IMR-90 (cell line): ENCODE measurements at regions not wholly inside any gene's neighbourhood (a gene's known extent, or its start where the extent isn't known, plus 50 kb on each side); places are given as distances from the start of the nearest gene placed in this dataset.

Source experiments
- ATAC-seq: fragments of 200-7000 bp; cut with Tn5 transposase; 2 replicates; pipeline ENCODE4 v1.9.1; 2020; ENCODE audit warnings: low read depth, mild to moderate bottlenecking, moderate library complexity
- BruUV-seq: library from RNA; stranded (reverse); fragments of 400-500 nt; replicated peaks from 2 replicates; lab custom pipeline; 2021; lab: Mats Ljungman, UMichigan
- CTCF ChIA-PET: fragments of 300-600 bp; formaldehyde crosslinking; extraction: SDS; loops from one replicate; lab custom pipeline; 2021; ENCODE audit warnings: antibody characterized with exemption; lab: Yijun Ruan, JAX
- POLR2A ChIA-PET: fragments of 300-600 bp; sonication (Branson Sonifier 250); formaldehyde crosslinking; loops from one replicate; lab custom pipeline; 2022; ENCODE audit warnings: antibody characterized with exemption; ENCODE audit not compliant: unreplicated experiment; lab: Charles Lee
- DNase-seq: peaks from one replicate; pipeline ENCODE4 v3.0.0; 2013
- H2AFZ ChIP-seq: replicated peaks from 2 replicates; pipeline ENCODE3; 2013; ENCODE audit warnings: low read length, mild to moderate bottlenecking; ENCODE audit not compliant: poor library complexity
- H2AK5ac ChIP-seq: 2 replicates; pipeline ENCODE4 v1.6.1; 2013; ENCODE audit warnings: low read depth, low read length, inconsistent platforms
- H2AK9ac ChIP-seq: replicated peaks from 2 replicates; pipeline ENCODE3; 2013; ENCODE audit warnings: mild to moderate bottlenecking, low read depth, low read length, moderate library complexity; ENCODE audit not compliant: poor library complexity
- H2BK120ac ChIP-seq: 2 replicates; pipeline ENCODE4 v1.6.1; 2013; ENCODE audit warnings: low read depth, low read length, inconsistent platforms
- H2BK15ac ChIP-seq: 3 replicates; pipeline ENCODE4 v1.6.1; 2013; ENCODE audit warnings: low read depth, low read length, inconsistent platforms
- H2BK20ac ChIP-seq: 2 replicates; pipeline ENCODE4 v1.6.1; 2013; ENCODE audit warnings: low read depth, mild to moderate bottlenecking, inconsistent platforms, low read length, moderate library complexity
- H2BK5ac ChIP-seq: 2 replicates; pipeline ENCODE4 v1.6.1; 2013; ENCODE audit warnings: mild to moderate bottlenecking, low read depth, low read length, inconsistent platforms; ENCODE audit not compliant: poor library complexity, severe bottlenecking
- H3K14ac ChIP-seq: replicated peaks from 2 replicates; pipeline ENCODE4 v1.6.1; 2013; ENCODE audit warnings: low read depth, low read length, inconsistent platforms
- H3K18ac ChIP-seq: 2 replicates; pipeline ENCODE4 v1.6.1; 2013; ENCODE audit warnings: low read depth, low read length, control low read depth
- H3K23ac ChIP-seq: 2 replicates; pipeline ENCODE4 v1.6.1; 2013; ENCODE audit warnings: low read depth, low read length, inconsistent platforms
- H3K27ac ChIP-seq: 2 replicates; pipeline ENCODE4 v1.5.1; 2013; ENCODE audit warnings: mild to moderate bottlenecking, control low read depth, low read length; ENCODE audit not compliant: insufficient read depth
- H3K27me3 ChIP-seq: 2 replicates; pipeline ENCODE4 v1.6.1; 2013; ENCODE audit warnings: low read length; ENCODE audit not compliant: control insufficient read depth, insufficient read depth
- H3K36me3 ChIP-seq: 2 replicates; pipeline ENCODE4 v1.6.1; 2013; ENCODE audit warnings: low read length, mixed read lengths; ENCODE audit not compliant: control insufficient read depth, insufficient read depth
- H3K4ac ChIP-seq: 2 replicates; pipeline ENCODE4 v1.6.1; 2013; ENCODE audit warnings: low read depth, low read length, inconsistent platforms
- H3K4me1 ChIP-seq: 2 replicates; pipeline ENCODE4 v1.6.1; 2013; ENCODE audit warnings: low read length, mixed read lengths; ENCODE audit not compliant: control insufficient read depth, insufficient read depth
- H3K4me2 ChIP-seq: 2 replicates; pipeline ENCODE4 v1.6.1; 2013; ENCODE audit warnings: low read depth, mild to moderate bottlenecking, control low read depth, low read length, moderate library complexity
- H3K4me3 ChIP-seq: 2 replicates; pipeline ENCODE4 v1.5.1; 2013; ENCODE audit warnings: low read depth, mild to moderate bottlenecking, control low read depth, low read length, moderate library complexity; ENCODE audit not compliant: insufficient read depth
- H3K56ac ChIP-seq: 2 replicates; pipeline ENCODE4 v1.6.1; 2013; ENCODE audit warnings: low read length, inconsistent platforms; ENCODE audit not compliant: insufficient read depth; ENCODE audit errors: extremely low read depth
- H3K79me1 ChIP-seq, 2 experiments: 2 replicates each; pipeline ENCODE4 v1.6.1; 2013; ENCODE audit warnings: low read length in 2 of 2, inconsistent platforms in 1 of 2, low read depth in 1 of 2
- H3K9ac ChIP-seq: 2 replicates; pipeline ENCODE4 v1.6.1; 2013; ENCODE audit warnings: low read depth, low read length, control low read depth
- H3K9me1 ChIP-seq: 2 replicates; pipeline ENCODE4 v1.6.1; 2013; ENCODE audit warnings: low read length, inconsistent platforms; ENCODE audit not compliant: insufficient read depth
- H3K9me3 ChIP-seq: 2 replicates; pipeline ENCODE4 v1.6.1; 2013; ENCODE audit warnings: low read length; ENCODE audit not compliant: control insufficient read depth, insufficient read depth
- H4K20me1 ChIP-seq: 2 replicates; pipeline ENCODE4 v1.6.1; 2013; ENCODE audit warnings: low read length, inconsistent platforms; ENCODE audit not compliant: insufficient read depth
- H4K5ac ChIP-seq: 2 replicates; pipeline ENCODE4 v1.6.1; 2013; ENCODE audit warnings: mild to moderate bottlenecking, low read depth, low read length, control low read depth
- H4K8ac ChIP-seq, 2 experiments: 2 replicates each; pipeline ENCODE4 v1.6.1; 2013; ENCODE audit warnings: low read depth in 2 of 2, low read length in 2 of 2, control low read depth in 1 of 2, inconsistent platforms in 1 of 2
- H4K91ac ChIP-seq: 2 replicates; pipeline ENCODE4 v1.6.1; 2013; ENCODE audit warnings: low read depth, low read length, inconsistent platforms; ENCODE audit not compliant: insufficient read depth
- BHLHE40 ChIP-seq: fragments of 150-350 bp; IDR thresholded peaks from 2 replicates; pipeline ENCODE4 v1.6.1; 2016; ENCODE audit warnings: mild to moderate bottlenecking, low read depth, low read length
- CEBPB ChIP-seq: IDR thresholded peaks from 2 replicates; pipeline ENCODE4 v1.6.1; 2012; ENCODE audit warnings: low read depth, low read length, improper control_type of control experiment
- CHD1 ChIP-seq: IDR thresholded peaks from 2 replicates; pipeline ENCODE4 v1.6.1; 2012; ENCODE audit warnings: low read depth, low read length, improper control_type of control experiment
- CTCF ChIP-seq: conservative IDR thresholded peaks from 2 replicates; pipeline ENCODE4 v1.5.1; 2012; ENCODE audit warnings: mild to moderate bottlenecking, low read depth, low read length, improper control_type of control experiment
- FOS ChIP-seq: fragments of 150-350 bp; IDR thresholded peaks from 2 replicates; pipeline ENCODE4 v1.6.1; 2016; ENCODE audit warnings: low read depth, low read length
- MAFK ChIP-seq: IDR thresholded peaks from 2 replicates; pipeline ENCODE4 v1.6.1; 2012; ENCODE audit warnings: low read depth, low read length, improper control_type of control experiment
- MAZ ChIP-seq: IDR thresholded peaks from 2 replicates; pipeline ENCODE4 v1.6.1; 2012; ENCODE audit warnings: low read depth, mild to moderate bottlenecking, low read length, improper control_type of control experiment, moderate library complexity, borderline replicate concordance
- MXI1 ChIP-seq: IDR thresholded peaks from 2 replicates; pipeline ENCODE4 v1.6.1; 2012; ENCODE audit warnings: low read depth, mild to moderate bottlenecking, low read length, moderate library complexity, borderline replicate concordance
- POLR2A ChIP-seq: IDR thresholded peaks from 2 replicates; pipeline ENCODE4 v1.6.1; 2012; ENCODE audit warnings: mild to moderate bottlenecking, low read depth, low read length
- RAD21 ChIP-seq: IDR thresholded peaks from 2 replicates; pipeline ENCODE4 v1.6.1; 2012; ENCODE audit warnings: low read length, improper control_type of control experiment
- RFX5 ChIP-seq: IDR thresholded peaks from 2 replicates; pipeline ENCODE4 v1.8.0; 2012; ENCODE audit warnings: low read depth, mild to moderate bottlenecking, low read length, moderate library complexity
- SMC3 ChIP-seq: fragments of 150-350 bp; IDR thresholded peaks from 2 replicates; pipeline ENCODE4 v1.6.1; 2016; ENCODE audit warnings: low read depth, mild to moderate bottlenecking, antibody characterized with exemption, low read length, moderate library complexity
- USF2 ChIP-seq: fragments of 150-350 bp; IDR thresholded peaks from 2 replicates; pipeline ENCODE4 v1.6.1; 2017; ENCODE audit warnings: mild to moderate bottlenecking, antibody characterized with exemption, low read length, low read depth
- WGBS, 2 experiments: methylation state at CpG; one replicate each; pipeline versions ENCODE4 v1.1.5 to v1.1.7; 2013; ENCODE audit warnings: missing lambda C conversion rate in 2 of 2; ENCODE audit not compliant: insufficient read length in 1 of 2; ENCODE audit errors: extremely low coverage in 2 of 2; 5-methylcytosine and 5-hydroxymethylcytosine counted together
- dilution Hi-C: fragments of 300-500 bp; cut with HindIII; formaldehyde crosslinking; loops from one replicate; pipeline ENCODE4 v1.14.3; 2018; ENCODE audit warnings: low sequenced_read_pairs; ENCODE audit not compliant: unreplicated experiment
- in situ Hi-C: fragments of 300-500 bp; cut with MboI; formaldehyde crosslinking; loops from 3 replicates; pipeline ENCODE4 v1.14.3; 2019; ENCODE audit warnings: low sequenced_read_pairs, inconsistent platforms, mixed read lengths
- intact Hi-C: fragments of 100-400 bp; cut with micrococcal nuclease; formaldehyde crosslinking; loops from 2 replicates; pipeline ENCODE4 v1.10.0; 2022
- TF ChIP-seq, protein P1 (sequence below): fragments of 150-350 bp; IDR thresholded peaks from 2 replicates; pipeline ENCODE4 v1.6.1; 2016; ENCODE audit warnings: low read depth, mild to moderate bottlenecking, low read length, moderate library complexity, borderline replicate concordance

DNA sequence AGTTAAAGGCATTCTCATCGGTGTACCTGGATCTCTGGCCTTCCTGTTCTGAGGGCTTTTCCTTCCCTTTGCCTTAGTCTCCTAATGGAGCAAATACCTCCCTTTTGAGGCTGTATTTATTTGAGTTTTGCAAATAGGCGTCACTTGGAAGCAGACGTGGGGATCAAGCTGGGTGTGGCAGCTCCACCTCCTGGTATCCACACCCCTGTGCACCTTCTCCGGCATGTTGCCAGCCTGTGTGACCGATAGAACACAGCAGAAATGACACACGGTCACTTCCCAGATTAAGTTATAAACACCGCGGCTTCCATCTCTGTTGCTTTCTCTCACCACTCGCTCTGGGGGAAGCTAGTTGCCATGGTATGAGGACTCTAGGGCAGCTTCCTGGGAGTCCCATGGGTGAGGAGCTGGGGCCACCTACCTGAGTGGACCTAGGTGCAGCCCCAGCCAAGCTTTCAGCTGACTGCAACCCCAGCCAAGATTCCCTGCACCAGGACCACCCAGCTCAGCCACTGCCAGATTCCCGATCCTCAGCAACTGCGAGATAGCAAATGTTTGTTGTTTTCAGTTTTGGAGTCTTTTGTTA is 214.4 kb upstream of the MVB12B start:
- BruUV-seq = no TSS peak
- Histone ChIP-seq H3K9me3 (no peaks in the 10 kb centered on the region), H3K36me3 (no peaks in the 10 kb centered on the region), H3K4me3 (no peak overlapping the region), H3K9ac (no peak overlapping the region), H3K79me1 (no peaks in the 10 kb centered on the region), H3K18ac (no peak overlapping the region), H3K4ac (no peak overlapping the region), H3K56ac (no peak overlapping the region), H3K14ac (no peak overlapping the region), H3K27me3 (peaks cover 27% of the 10 kb centered on the region), H4K91ac (no peak overlapping the region), H3K4me2 (no peak overlapping the region), H2AFZ (no peak overlapping the region), H2BK15ac (no peak overlapping the region), H2AK5ac (no peak overlapping the region), H4K5ac (no peak overlapping the region), H2AK9ac (no peak overlapping the region), H2BK5ac (no peak overlapping the region), H3K4me1 (no peaks in the 10 kb centered on the region), H3K27ac (no peak overlapping the region), H2BK20ac (no peak overlapping the region), H2BK120ac (no peak overlapping the region), H3K9me1 (no peaks in the 10 kb centered on the region; the same call in 1 of the 2 replicates), H3K23ac (no peak overlapping the region), H4K8ac (no peak overlapping the region), H4K20me1 (no peaks in the 10 kb centered on the region)
- intact Hi-C loops (no loop called here), dilution Hi-C loops (no loop called here), in situ Hi-C loops (no loop called here)
- DNase-seq (no peak), ATAC-seq (no peak)
- TF ChIP-seq CTCF = no peak
- TF ChIP-seq MAZ = no peak
- no peak for TF ChIP-seq RAD21
- no peak for TF ChIP-seq CHD1
- no peak for TF ChIP-seq MXI1
- TF ChIP-seq USF2 = no peak
- TF ChIP-seq, protein P1, sequence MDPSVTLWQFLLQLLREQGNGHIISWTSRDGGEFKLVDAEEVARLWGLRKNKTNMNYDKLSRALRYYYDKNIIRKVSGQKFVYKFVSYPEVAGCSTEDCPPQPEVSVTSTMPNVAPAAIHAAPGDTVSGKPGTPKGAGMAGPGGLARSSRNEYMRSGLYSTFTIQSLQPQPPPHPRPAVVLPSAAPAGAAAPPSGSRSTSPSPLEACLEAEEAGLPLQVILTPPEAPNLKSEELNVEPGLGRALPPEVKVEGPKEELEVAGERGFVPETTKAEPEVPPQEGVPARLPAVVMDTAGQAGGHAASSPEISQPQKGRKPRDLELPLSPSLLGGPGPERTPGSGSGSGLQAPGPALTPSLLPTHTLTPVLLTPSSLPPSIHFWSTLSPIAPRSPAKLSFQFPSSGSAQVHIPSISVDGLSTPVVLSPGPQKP = no peak
- TF ChIP-seq FOS = no peak
- TF ChIP-seq MAFK = no peak
- TF ChIP-seq CEBPB = no peak
- TF ChIP-seq SMC3 = no peak
- no peak for TF ChIP-seq BHLHE40
- no peak for TF ChIP-seq POLR2A
- no peak for TF ChIP-seq RFX5
- CTCF ChIA-PET = no interaction called here
- WGBS, 2 experiments = 60% methylated on average over 1 of the region's 11 CpGs; no CpG with 5 or more reads in 1 of the 2 experiments
- POLR2A ChIA-PET = no interaction called here
